ENCODE measurements at regions not wholly inside any gene's neighbourhood (a gene's known extent, or its start where the extent isn't known, plus 50 kb on each side); places are given as distances from the start of the nearest gene placed in this dataset.
A peak's percentile ranks its signal among the peaks of the same experiment; 100 is the strongest.

DNA sequence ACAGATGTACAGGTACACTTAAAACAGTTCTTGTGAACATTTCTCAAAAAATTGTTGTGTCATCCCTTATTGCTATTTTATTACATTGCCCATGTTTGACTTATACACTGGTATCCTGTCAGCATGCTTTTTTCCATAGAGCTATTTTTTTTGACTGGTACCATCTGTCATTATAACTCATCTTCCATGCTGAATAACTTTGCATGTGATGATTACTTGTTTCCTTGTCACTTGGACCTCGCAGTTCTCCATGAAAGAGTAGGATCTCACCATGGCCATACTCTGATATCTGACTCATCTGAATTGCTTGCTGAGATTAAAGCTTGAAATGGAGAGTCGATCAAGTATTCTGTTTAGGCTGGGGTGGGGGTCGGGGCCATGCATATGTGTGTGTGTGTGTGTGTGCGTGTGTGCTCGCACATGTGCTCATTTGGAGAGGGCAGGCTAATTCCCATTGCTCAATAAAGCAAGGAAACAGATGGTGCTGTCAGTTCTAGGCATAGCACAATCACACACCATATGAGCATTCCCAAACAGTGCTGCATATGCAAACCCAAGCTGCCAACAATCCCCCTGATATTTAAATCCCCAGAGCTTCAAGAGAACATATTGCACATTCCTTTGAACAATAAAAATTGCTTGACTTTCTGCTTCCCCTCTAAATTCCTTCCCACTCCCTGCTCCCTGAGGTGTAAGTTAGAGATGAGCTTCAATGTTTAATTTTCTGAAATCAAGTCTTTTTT lies 62.9 kb downstream of the NHLRC3 start:
- no peak for DNase-seq

DNA sequence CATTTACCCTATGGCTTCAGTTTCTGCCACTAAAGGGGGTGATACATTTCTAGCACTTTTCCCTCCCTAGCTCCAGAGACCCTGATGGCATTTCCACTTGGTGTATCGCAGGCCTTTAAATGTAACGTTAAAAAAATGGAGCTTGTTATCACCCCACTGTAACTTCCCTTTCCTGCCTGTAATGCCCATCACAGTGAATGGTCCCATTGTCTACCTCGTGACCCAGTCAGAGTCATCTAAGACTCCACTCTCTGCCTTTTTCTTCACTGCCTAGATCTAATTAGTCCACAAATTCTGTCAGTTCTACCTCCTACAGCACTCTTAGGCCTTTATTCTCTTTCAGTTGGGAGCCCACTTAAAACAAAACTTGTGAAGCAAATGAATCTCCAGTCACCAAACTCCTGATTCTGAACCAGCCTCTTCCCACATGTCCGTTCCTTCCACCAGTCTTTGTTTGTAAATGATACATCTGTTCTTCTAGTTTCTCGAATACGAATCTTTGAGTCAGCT lies 64.8 kb downstream of the NHLRC3 start:
- no peak for DNase-seq

DNA sequence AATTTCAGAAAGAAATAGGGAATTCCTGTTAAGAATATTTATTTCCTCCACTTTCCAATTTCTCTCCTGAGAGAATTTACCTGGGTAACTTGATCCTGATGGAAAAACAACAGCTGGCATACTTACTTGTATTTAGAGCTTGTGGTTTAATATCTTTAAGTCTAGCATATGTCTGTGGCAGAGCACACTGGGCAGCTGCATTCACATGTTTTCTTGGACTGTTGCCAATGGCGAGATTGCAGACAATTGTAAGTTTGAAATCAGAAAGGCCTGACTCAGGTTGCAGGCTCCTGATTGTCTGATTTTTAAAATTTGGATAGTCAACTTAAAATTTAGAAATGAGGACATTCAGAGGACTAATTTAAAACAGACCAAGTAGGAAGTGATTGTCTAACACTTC lies 66.9 kb downstream of the NHLRC3 start:
- no peak for DNase-seq

DNA sequence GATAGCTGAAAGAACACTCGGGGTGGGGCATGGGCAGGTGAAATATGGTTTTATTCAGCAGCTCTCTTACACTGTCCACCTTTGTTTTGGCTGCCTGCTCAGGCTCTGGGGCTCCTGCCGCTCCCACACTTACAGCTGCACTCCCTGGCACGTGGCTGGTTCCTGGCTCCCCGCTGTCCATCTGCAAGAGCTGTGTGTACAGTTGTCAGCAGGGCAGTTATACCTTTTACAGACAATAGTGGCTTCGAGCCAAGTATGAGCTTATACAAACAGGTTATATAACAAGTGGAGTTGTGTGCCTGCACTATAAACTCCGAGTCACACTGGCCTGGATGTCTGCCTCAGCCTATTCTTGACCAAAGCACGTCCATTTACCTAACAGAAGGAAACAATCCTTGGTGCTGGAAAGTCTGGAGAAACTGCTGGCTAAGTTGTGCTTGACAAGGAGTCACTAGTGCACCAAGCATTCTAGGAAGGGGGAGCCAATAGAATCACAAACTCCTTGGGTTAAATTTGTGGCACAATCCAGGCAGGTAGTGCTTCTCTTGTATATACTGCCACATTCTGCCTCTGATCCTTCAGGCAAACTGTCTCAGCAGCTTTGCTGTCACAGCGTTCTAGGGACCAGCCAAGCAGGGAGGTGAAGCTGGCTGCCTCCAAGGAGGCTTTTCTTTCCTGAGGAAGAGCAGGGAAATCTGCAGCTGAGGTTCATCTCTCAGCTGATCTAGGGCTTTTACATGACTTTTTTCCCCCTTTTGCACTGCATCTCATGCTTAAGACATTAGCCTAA lies 68.2 kb downstream of the NHLRC3 start:
- DNase-seq, result no peak

DNA sequence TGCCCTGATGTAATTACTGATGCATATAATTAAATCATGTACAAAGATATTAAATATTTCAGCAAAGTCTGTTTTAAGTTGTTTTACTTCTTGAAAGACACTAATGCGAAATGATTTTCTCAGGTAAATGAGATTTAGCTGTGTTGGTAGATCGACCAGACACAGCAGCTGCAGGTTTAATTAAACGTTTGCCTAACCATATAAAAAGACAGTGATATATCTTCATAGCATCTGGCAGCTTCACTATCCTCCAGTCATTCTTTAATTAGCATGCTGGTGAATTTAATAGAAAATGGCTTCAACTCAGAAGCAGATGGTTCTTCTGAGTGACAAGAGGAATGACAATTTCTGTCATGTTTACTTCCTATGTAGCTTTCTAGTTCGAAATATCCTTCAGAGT lies 69.3 kb downstream of the NHLRC3 start:
- DNase-seq, result no peak

DNA sequence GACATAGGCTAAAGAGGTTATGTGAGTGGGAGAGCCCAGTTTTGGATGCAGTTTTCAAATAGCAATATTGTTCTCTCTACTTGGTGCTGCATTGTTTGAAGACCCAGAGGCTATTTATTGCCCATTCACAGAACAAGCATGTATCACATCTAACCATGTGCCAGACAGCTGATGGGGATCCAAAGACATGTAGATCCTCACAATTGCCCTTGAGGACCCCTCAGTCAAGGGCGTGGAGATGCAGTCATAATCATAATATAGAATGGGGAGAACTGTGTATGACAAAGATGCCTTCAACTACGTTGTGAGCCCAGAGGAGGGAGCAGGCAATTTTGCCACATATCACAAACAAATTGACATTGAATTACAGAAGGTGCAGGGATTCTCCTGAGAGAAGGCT lies 70.5 kb downstream of the NHLRC3 start:
- DNase-seq, result no peak

DNA sequence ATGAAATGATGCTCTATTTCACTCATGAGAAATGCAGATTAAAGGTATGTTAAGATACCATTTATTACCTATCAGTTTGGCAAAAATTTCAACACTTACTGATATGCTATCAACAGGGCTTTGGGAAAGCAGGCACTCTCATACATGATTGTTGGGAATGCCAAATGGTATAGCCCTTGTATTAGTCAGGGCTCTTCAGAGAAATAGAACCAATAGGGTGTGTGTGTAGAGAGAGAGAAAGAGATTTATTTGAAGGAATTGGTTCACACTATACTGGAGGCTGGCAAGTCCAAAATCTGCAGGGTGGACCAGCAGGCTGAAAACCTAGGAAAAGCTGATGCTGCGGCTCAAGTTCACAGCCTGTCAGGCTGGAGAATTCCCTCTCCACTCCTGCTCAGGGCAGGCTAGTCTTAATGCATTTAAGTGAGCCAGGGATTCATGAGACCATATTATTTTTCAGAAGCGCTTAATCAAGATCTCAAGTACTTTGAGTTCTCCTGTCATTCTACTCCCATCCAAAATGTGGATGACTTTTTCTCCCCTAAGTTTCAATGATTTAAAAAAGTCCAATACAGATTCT lies 72.4 kb downstream of the NHLRC3 start:
- no peak for DNase-seq

DNA sequence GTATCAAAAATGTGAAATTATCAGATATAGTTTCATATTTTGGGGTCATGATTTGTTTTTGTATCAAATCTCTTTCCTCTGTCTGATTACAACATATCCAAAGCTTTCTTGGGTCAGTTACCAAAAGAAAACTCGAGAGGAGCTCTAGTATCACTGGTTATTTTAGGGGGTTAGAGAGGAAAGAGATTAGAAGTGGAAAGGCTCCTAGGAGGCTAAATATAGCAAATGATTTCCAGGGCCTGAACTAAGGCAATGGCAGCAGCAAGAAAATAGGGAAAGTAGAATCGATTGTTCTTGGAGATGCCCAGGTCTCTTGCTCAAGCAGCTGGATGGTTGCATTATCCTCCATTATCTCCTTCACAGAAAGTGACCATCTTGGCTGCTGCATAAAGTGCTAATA lies 72.9 kb downstream of the NHLRC3 start:
- DNase-seq, result no peak

DNA sequence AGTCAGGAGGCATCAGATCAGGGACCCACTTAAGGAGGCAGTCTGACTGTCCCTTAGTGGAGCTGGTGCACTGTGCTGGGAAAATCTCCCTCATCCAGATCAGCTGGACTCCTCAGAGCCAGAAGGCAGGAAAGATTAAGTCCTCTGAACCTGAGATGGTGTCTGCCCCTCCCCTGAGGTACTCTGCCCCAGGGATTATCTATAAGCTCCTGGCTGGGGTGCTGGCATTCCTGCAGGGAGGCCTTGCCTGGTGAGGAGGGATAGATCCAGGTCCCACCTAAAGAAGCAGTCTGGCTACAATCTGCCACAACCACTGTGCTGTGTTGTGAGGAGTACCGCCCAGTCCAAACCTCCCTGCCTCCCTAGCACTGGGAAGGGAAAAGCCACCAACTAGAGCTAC lies 81.2 kb downstream of the NHLRC3 start:
- DNase-seq, result no peak

DNA sequence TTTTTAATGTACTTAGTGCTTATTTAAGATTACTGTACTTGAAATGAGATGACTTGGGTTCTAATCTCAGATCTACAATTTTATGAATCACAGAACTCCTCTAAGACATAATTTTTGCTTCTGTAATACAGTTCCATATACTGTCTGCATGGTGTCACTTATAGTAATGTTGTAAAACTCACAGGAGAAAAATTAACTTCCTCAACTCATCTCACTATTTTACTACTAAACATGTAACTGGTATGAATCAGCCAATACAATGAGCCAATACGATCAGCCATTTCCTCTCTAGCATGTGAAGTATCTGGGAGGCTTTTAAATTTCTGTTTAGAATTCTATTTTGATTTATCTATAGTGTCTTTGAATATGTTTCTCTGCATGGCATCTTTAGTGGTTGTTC lies 85.3 kb downstream of the NHLRC3 start:
- DNase-seq, result no peak

DNA sequence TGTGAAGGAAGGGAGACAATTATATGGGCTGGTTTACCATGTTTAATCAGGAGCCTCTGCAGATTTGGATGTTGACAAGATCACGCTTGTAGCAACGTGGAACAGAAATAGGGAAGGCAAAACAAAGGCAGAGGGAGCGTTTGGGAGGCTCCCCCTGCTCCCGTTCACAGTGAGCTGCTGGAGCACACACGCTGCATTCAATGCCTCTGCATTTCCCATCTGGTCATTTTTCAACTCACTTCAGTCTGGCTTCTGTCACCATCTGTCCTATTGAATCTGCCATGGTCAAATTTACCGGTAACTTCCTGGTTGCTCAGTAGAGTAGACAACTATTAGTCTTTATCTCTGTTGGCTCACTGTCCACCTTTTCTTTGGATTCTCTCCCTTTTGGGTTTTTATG lies 91.0 kb downstream of the NHLRC3 start:
- no peak for DNase-seq

DNA sequence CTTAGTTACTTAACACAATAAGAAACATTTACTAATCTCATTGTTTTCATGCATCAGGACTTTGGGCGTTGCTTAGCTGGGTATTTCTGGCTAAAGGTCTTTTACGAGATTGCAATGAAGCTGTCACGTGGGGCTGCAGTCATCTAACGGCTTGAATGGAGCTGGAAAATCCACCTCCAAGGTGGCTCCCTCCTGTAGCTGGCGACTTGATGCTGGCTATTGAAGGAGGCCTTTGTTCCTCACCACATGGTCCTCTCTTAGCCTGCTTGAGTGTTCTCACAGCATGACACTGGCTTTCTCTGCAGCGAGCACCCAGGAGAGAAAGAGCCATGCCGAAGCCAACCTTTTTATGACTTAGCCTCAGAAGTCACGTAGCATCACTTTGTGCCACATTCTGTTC lies 92.0 kb downstream of the NHLRC3 start:
- DNase-seq, result no peak

DNA sequence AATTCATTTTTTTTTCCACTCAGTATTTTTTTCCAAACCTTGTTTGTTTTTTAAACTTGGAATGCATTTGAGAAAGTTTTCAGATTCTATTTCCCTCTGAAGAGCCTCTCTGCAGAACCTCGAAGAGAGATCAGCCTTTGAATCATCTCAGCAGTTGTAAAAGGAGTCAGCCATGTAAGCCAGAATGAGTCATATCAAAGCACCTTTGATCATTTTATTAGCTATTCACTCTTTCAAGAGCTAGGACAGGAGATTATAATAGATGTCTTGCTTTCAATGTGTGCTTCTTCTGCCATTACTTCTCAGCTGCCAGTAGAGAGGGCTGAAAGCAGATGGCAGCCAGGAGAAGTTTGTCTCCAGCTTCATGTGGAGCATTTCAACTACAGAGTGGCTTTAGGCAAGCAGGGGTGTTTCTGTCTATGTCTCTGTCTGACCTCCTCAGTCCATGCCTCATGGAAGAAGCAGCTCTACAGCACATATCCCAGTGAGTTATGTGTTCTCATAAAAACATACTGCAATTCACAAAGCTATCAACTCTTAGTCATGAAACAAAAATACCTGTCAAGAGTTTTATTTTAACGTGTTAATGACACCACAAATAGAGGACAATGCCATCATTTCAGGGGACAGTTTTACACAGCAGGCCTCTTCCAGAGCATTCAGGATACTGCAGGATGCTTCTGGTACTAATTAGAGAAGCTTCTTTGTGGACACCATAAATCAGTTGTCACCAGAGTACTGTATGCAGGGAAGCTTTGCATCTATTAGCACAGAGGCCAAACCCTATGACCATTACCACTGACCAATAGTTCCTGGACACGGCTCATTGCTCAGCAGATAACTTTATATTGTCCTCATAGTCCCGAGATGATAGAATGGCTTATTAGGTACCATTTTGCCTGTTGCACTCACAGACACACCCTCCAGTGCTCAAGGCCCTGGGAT lies 94.3 kb downstream of the NHLRC3 start:
- no peak for DNase-seq

DNA sequence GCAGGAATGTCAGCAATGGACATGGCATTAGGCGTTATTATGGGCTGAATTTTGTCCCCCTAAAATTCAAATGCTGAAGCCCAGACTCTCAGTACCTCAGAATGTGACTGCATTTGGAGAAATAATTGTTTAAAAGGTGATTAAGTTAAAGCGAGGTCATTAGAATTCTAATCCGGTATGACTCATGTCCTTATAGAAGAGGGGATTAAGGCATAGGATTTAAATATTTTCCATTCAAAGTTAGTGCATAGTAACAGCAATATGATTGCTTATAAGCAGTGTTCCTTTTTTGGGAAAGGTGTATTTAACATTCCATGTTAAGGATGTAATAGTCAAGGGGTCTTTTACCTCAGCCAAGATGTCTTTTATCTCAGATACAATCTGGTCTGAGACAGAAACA lies 95.5 kb downstream of the NHLRC3 start:
- no peak for DNase-seq

DNA sequence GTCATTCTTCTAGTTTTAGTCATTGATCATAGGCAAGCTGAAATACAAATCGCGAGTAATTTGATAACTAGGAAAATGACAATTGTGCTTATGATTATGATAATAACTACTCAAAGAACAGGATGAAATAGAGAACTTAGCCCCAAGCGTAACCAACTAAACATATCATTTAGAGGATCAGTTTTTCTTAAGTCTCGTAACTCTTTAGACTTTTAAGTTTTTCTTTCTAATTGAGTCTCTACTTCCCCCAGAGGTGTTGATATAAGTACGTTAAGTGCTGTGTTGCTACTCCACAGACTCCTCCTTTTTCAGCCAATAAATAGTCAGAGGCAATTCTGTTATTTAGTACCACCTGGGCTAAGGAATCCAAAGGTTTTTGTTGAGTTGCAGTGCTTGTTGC lies 96.3 kb downstream of the NHLRC3 start:
- no peak for DNase-seq

DNA sequence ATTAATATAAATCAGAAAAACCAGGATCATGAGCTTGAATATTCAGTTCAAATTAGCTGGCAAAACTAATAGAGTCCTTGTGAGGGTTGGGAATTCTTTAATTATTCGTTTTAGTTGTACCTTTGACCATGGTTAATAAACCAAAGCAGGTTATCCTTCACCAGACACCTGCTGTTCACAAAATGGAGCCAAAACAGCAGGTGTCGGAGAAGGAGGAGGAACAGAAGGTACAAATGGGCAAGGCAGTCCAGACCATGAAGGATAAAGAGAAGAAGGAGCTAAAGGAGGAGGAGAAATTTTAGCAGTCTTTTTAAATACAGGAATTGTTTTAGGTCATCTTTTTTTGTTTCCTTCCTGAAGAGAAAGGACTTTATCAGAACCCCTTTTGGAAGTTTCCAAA lies 106.1 kb downstream of the NHLRC3 start:
- no peak for DNase-seq

DNA sequence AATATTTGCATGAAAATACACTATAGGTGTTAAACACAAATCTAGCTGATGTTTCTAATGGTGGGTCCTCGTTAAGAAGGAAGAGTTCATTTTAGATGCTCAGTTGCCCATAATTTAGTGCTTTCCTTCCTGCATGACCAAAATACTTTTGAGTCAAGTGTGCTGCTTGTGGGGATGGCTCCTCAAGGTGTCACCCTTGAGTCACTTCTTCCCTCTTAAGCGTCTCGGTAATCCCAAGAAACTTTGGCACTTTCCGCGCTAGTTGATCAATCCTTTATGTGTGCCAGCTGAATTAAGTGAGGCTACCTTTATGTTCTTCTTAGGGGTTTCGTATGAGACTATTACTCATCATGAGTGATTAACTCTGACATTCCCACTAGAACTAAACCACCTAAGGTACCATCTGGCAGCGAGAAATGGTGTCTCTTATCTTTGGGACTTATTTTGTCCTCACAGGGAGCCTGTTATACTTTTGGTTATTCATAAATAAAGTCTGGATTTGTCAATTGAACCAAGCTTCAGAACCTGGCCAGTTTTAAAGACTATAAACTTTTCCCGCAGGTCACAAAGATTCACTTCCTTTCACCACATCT lies 106.8 kb downstream of the NHLRC3 start:
- DNase-seq, result peak; percentile 47

DNA sequence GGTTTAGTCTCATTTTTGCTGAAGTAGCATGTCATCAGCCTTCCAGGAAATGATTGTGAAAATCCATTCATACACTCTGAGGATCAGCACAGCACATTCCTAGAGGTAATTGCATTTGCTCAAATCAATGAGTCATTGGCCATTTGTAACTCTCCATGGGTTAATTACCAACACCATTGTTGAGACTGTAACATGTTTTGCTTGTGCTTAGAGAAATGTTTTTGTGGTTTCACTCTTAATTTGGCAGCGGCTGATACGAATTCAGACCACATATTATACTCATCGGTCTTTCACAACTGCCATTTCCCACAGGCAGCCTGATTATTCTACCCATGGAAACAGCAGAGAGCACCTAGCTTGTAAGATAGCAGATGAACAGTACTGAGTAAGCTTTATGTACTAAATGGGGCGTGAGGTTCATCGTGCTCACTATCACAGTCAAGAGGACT lies 110.3 kb downstream of the NHLRC3 start:
- peak; percentile 36 for DNase-seq

DNA sequence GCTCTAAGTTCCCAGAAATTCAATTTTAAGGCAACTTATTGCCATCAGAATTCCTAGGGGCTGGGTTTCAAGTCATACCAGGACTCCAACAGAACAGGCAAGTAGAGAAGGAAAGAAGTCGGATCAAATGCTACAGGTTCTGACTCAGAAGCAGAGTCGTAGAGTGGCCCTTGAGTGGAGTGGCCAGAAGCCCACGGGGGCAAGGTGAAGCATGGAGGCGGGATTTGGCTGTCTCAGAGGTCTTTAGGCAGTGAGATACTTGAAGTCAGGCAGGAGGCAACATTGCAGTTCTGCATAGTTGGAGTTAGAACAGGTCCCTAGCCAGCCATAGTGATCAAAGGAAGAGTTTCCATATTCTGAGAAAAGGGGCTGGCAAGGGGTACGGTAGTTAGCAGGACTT lies 111.6 kb downstream of the NHLRC3 start:
- no peak for DNase-seq

DNA sequence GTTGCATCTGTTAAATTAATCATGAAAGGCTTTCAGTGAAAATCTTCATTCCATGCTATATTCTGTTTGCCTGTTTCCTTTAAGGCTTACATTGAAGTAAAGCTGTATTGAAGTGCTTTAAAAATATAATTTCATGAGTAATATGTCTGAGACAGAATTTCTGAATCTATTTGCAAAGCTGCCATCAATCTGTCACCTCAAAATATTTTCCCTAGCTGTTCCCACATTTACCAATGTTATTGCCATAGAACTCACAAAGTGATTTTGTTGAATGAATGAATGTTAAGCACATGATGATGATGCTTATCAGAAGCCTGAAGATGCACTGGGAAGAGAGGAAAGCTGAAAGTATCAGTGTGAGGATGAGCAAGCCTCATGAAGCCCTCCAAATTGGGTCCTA lies 115.8 kb downstream of the NHLRC3 start:
- no peak for DNase-seq

DNA sequence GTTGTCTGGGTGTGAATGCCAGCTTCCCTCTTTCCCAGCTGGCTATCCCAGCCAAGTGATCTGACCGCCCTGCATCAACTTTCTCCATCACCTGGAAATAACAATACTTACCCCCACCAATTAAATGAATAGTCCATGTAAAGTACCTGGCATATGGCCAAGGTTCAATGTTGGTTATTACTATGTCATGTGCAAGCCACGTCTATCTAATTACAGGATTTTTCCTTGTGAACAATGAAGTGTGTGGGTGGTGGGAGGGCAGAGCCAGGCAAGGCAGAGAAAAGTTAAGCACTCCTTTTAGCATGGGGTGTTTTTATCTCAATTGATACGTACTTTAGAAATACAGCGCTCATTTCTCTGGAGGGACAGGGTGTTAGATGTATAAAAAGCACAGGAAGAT lies 121.1 kb downstream of the NHLRC3 start:
- peak; percentile 23 for DNase-seq

DNA sequence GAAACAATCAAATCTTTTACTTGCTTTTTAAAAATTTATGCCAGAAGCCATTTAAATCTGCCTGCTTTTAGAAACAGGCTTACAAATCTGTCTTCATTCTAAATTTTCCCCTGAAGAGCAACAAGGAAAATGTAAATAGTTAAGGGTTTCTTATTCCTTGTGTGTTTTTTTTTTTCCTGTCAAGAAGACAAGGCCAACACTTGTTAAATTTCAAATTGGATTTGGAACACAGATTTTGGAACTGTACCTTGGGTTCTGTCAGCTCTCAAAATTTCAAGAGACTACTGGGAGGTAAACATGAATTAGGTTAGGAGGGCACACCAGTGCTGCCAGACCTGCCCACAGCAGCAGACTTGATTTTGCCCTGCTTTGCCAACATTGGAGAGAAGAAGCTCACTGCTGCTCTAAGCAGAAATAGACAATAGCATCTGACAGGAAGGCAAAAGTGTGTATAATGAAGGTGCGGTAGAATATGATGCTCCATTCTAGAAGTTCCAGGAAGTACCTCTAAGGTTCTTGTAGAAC lies 121.7 kb downstream of the NHLRC3 start:
- no peak for DNase-seq

All from stimulated activated CD4-positive, alpha-beta T cell treated with anti-CD3 and anti-CD28 coated beads, Interleukin-4, amount 100 ng/mL, for 24 hours (primary cell).